ENCODE measurements at regions not wholly inside any gene's neighbourhood (a gene's known extent, or its start where the extent isn't known, plus 50 kb on each side); places are given as distances from the start of the nearest gene placed in this dataset.

- no peak for TF ChIP-seq CTCF (IDR thresholded peaks at IDR 0.05)
- no peak for TF ChIP-seq POLR2AphosphoS5 (IDR thresholded peaks at IDR 0.05)
- TF ChIP-seq POLR2A (IDR thresholded peaks at IDR 0.05), result no peak
Observed at GRCh38 chr4:20364969-20365368, 113.3 kb downstream of the SLIT2 start.

Data from suprapubic skin (tissue), 4 donors.